Prostate gland (tissue), 2 donors: ENCODE measurements at regions not wholly inside any gene's neighbourhood (a gene's known extent, or its start where the extent isn't known, plus 50 kb on each side); places are given as distances from the start of the nearest gene placed in this dataset.

ENCODE experiments used
- POLR2A ChIP-seq: fragments of 450-650 bp; IDR thresholded peaks from one replicate; pipeline ENCODE4 v1.6.1; 2016; ENCODE audit warnings: antibody characterized with exemption, mild to moderate bottlenecking
- POLR2AphosphoS5 ChIP-seq: sonication (generic); formaldehyde crosslinking; IDR thresholded peaks from one replicate; pipeline ENCODE4 v1.6.1; 2017; ENCODE audit warnings: antibody characterized with exemption
- TF ChIP-seq, protein P1 (sequence below), 4 experiments: fragments of 200-600 bp in 2 of 4; fragments of 450-650 bp in 2 of 4; sonication (generic) in 2 of 4; IDR thresholded peaks; 1 replicate in 3 of 4; 2 replicates in 1 of 4; pipeline ENCODE4 v1.5.1; 2016 to 2019; ENCODE audit warnings: antibody characterized with exemption in 4 of 4, mild to moderate bottlenecking in 2 of 4, moderate library complexity in 2 of 4

DNA sequence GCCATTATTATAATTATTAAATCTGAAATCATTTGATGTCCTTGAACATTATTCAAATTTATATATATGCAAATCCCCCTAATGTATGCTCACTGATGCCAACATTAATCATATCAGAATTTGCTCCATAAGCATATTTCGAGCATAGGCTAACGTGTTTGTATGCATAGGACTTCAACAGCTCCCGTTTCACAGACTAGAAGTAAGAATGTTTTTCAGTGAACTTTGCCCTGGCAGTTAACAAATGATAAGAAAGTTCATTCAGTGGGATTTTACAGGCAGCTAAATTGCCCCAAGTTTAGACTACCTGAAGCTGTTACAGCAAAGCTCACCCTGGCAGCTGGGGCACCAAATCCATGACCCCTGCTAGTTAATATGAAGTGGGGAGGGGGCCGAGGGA, 272.0 kb downstream of the LNPK start:
- TF ChIP-seq, protein P1, sequence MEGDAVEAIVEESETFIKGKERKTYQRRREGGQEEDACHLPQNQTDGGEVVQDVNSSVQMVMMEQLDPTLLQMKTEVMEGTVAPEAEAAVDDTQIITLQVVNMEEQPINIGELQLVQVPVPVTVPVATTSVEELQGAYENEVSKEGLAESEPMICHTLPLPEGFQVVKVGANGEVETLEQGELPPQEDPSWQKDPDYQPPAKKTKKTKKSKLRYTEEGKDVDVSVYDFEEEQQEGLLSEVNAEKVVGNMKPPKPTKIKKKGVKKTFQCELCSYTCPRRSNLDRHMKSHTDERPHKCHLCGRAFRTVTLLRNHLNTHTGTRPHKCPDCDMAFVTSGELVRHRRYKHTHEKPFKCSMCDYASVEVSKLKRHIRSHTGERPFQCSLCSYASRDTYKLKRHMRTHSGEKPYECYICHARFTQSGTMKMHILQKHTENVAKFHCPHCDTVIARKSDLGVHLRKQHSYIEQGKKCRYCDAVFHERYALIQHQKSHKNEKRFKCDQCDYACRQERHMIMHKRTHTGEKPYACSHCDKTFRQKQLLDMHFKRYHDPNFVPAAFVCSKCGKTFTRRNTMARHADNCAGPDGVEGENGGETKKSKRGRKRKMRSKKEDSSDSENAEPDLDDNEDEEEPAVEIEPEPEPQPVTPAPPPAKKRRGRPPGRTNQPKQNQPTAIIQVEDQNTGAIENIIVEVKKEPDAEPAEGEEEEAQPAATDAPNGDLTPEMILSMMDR (IDR thresholded peaks at IDR 0.05), result no peak
- TF ChIP-seq POLR2A, result no peak
- no peak for TF ChIP-seq POLR2AphosphoS5
